Prostate gland (tissue), 2 donors: ENCODE measurements at regions not wholly inside any gene's neighbourhood (a gene's known extent, or its start where the extent isn't known, plus 50 kb on each side); places are given as distances from the start of the nearest gene placed in this dataset.

Source experiments
- POLR2A ChIP-seq: fragments of 450-650 bp; IDR thresholded peaks from one replicate; pipeline ENCODE4 v1.6.1; 2016; ENCODE audit warnings: antibody characterized with exemption, mild to moderate bottlenecking
- POLR2AphosphoS5 ChIP-seq: sonication (generic); formaldehyde crosslinking; IDR thresholded peaks from one replicate; pipeline ENCODE4 v1.6.1; 2017; ENCODE audit warnings: antibody characterized with exemption
- TF ChIP-seq, protein P1 (sequence below), 4 experiments: fragments of 200-600 bp in 2 of 4; fragments of 450-650 bp in 2 of 4; sonication (generic) in 2 of 4; IDR thresholded peaks; 1 replicate in 3 of 4; 2 replicates in 1 of 4; pipeline ENCODE4 v1.5.1; 2016 to 2019; ENCODE audit warnings: antibody characterized with exemption in 4 of 4, mild to moderate bottlenecking in 2 of 4, moderate library complexity in 2 of 4

DNA sequence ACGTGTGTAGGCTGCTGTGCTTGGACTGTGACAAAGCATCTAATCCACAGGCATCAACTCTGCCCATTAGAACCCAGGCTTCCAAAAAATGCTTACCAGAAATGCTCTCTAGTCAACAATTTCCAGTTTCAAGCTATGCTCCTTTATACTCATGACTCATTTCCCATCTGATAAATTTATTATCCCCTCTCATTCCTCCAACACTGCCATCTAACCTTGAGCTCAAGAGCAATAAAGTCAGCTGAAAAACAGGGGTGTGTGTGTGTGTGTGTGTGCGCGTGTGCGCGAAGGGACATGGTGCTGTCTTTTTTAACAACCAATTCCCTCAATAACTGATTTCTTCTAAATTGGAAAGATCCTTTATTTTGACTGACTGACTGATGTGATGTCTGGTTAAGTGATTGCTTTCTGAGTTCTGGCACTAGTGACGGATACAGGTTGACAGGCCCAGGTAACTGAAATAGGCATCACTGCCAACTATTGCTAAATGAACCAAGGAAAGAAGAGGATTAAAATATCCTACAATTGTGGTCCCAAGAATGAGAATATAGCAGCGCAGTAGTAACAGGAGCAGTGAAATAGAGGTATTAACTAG, 405.5 kb downstream of the ZNF385D start:
- TF ChIP-seq, protein P1, sequence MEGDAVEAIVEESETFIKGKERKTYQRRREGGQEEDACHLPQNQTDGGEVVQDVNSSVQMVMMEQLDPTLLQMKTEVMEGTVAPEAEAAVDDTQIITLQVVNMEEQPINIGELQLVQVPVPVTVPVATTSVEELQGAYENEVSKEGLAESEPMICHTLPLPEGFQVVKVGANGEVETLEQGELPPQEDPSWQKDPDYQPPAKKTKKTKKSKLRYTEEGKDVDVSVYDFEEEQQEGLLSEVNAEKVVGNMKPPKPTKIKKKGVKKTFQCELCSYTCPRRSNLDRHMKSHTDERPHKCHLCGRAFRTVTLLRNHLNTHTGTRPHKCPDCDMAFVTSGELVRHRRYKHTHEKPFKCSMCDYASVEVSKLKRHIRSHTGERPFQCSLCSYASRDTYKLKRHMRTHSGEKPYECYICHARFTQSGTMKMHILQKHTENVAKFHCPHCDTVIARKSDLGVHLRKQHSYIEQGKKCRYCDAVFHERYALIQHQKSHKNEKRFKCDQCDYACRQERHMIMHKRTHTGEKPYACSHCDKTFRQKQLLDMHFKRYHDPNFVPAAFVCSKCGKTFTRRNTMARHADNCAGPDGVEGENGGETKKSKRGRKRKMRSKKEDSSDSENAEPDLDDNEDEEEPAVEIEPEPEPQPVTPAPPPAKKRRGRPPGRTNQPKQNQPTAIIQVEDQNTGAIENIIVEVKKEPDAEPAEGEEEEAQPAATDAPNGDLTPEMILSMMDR (IDR thresholded peaks at IDR 0.05), result no peak
- TF ChIP-seq POLR2A (no peak), POLR2AphosphoS5 (no peak)
